BE2C (cell line): ENCODE measurements at regions not wholly inside any gene's neighbourhood (a gene's known extent, or its start where the extent isn't known, plus 50 kb on each side); places are given as distances from the start of the nearest gene placed in this dataset.

Experiments
- DNase-seq: peaks from one replicate; pipeline ENCODE4 v3.0.0-alpha.2; 2020
- H3K27me3 ChIP-seq: fragments of 250-450 bp; sonication (Bioruptor Pico); 2 replicates; pipeline ENCODE4 v1.5.1; 2020; ENCODE audit warnings: mild to moderate bottlenecking
- H3K36me3 ChIP-seq: fragments of 250-450 bp; sonication (Bioruptor Pico); 2 replicates; pipeline ENCODE4 v1.5.1; 2020; ENCODE audit warnings: mild to moderate bottlenecking
- H3K4me1 ChIP-seq: fragments of 250-450 bp; sonication (Bioruptor Pico); 2 replicates; pipeline ENCODE4 v1.5.1; 2020
- H3K4me3 ChIP-seq: 2 replicates; pipeline ENCODE4 v1.5.1; 2011; ENCODE audit warnings: low read depth, low read length
- H3K9me3 ChIP-seq: fragments of 250-450 bp; sonication (Bioruptor Pico); 2 replicates; pipeline ENCODE4 v1.5.1; 2020
- CTCF ChIP-seq: IDR thresholded peaks from 2 replicates; pipeline ENCODE4 v1.5.1; 2012; ENCODE audit warnings: mild to moderate bottlenecking, low read depth, low read length

- H3K9me3 ChIP-seq: peaks cover 2% of the 10 kb centered on the region; the same call in 1 of the 2 replicates
- no peak for TF ChIP-seq CTCF
- H3K36me3 ChIP-seq: no peaks in the 10 kb centered on the region
- H3K4me1 ChIP-seq: no peaks in the 10 kb centered on the region
- H3K27me3 ChIP-seq: no peaks in the 10 kb centered on the region
- no peak overlapping the region for H3K4me3 ChIP-seq
- DNase-seq: peak; percentile 5
Measured at GRCh38 chr21:18153063-18153462, 91.6 kb upstream of the CHODL start.

- Histone ChIP-seq H3K36me3 (no peaks in the 10 kb centered on the region), H3K4me3 (no peak overlapping the region), H3K9me3 (peaks cover 2% of the 10 kb centered on the region; the same call in 1 of the 2 replicates), H3K27me3 (no peaks in the 10 kb centered on the region), H3K4me1 (no peaks in the 10 kb centered on the region)
- no peak for DNase-seq
- no peak for TF ChIP-seq CTCF
Measured at GRCh38 chr21:18152371-18152770, 92.3 kb upstream of the CHODL start.

- H3K4me1 ChIP-seq: no peaks in the 10 kb centered on the region
- no peak for DNase-seq
- no peaks in the 10 kb centered on the region for H3K36me3 ChIP-seq
- H3K27me3 ChIP-seq: no peaks in the 10 kb centered on the region
- no peak for TF ChIP-seq CTCF
- no peak overlapping the region for H3K4me3 ChIP-seq
- H3K9me3 ChIP-seq: peaks cover 2% of the 10 kb centered on the region; the same call in 1 of the 2 replicates
Measured at GRCh38 chr21:18151046-18151445, 93.6 kb upstream of the CHODL start.

- peaks cover 2% of the 10 kb centered on the region; the same call in 1 of the 2 replicates for H3K9me3 ChIP-seq
Measured at GRCh38 chr21:18148401-18148800, 96.2 kb upstream of the CHODL start.

GRCh38 chr21:18147678-18148077, 97.0 kb upstream of the CHODL start:
- DNase-seq: no peak

More at GRCh38 chr21:18148401-18148800, 96.2 kb upstream of the CHODL start:
- Histone ChIP-seq H3K4me1 (no peaks in the 10 kb centered on the region), H3K36me3 (no peaks in the 10 kb centered on the region), H3K4me3 (no peak overlapping the region), H3K27me3 (no peaks in the 10 kb centered on the region)
- TF ChIP-seq CTCF: no peak
- DNase-seq: no peak

More at GRCh38 chr21:18147678-18148077, 97.0 kb upstream of the CHODL start:
- Histone ChIP-seq H3K4me1 (no peaks in the 10 kb centered on the region), H3K36me3 (no peaks in the 10 kb centered on the region), H3K9me3 (no peaks in the 10 kb centered on the region; the same call in 1 of the 2 replicates), H3K27me3 (no peaks in the 10 kb centered on the region), H3K4me3 (no peak overlapping the region)
- TF ChIP-seq CTCF: no peak
